H9 (cell line): ENCODE measurements at regions not wholly inside any gene's neighbourhood (a gene's known extent, or its start where the extent isn't known, plus 50 kb on each side); places are given as distances from the start of the nearest gene placed in this dataset.

ENCODE experiments used
- DNase-seq: peaks from one replicate; pipeline ENCODE4 v3.0.0-alpha.2; 2017
- H2AFZ ChIP-seq: one replicate; pipeline ENCODE4 v1.6.1; 2013; ENCODE audit warnings: mild to moderate bottlenecking, low read length, control low read depth, moderate library complexity
- H2AK5ac ChIP-seq: 2 replicates; pipeline ENCODE4 v1.6.1; 2013; ENCODE audit warnings: low read length, control low read depth, mixed read lengths; ENCODE audit not compliant: insufficient read length
- H2BK120ac ChIP-seq: one replicate; pipeline ENCODE4 v1.6.1; 2013; ENCODE audit warnings: low read depth, mild to moderate bottlenecking, low read length, control low read depth, inconsistent platforms; ENCODE audit not compliant: poor library complexity, severe bottlenecking
- H2BK12ac ChIP-seq: 2 replicates; pipeline ENCODE4 v1.6.1; 2013; ENCODE audit warnings: low read length, control low read depth, mixed read lengths, low read depth; ENCODE audit not compliant: insufficient read length
- H2BK15ac ChIP-seq: 2 replicates; pipeline ENCODE4 v1.6.1; 2013; ENCODE audit warnings: low read depth, low read length, control low read depth
- H2BK20ac ChIP-seq: one replicate; pipeline ENCODE4 v1.6.1; 2013; ENCODE audit warnings: low read depth, mild to moderate bottlenecking, low read length, control low read depth, inconsistent platforms; ENCODE audit not compliant: poor library complexity, severe bottlenecking
- H2BK5ac ChIP-seq: 2 replicates; pipeline ENCODE4 v1.6.1; 2013; ENCODE audit warnings: low read length, control low read depth, mixed read lengths; ENCODE audit not compliant: insufficient read length
- H3K14ac ChIP-seq: 2 replicates; pipeline ENCODE4 v1.6.1; 2013; ENCODE audit warnings: low read length, control low read depth; ENCODE audit not compliant: insufficient read depth
- H3K18ac ChIP-seq: 2 replicates; pipeline ENCODE4 v1.6.1; 2013; ENCODE audit warnings: low read depth, mild to moderate bottlenecking, mixed read lengths, low read length, control low read depth; ENCODE audit not compliant: insufficient read length
- H3K23ac ChIP-seq: 2 replicates; pipeline ENCODE4 v1.6.1; 2013; ENCODE audit warnings: low read length, control low read depth, mixed read lengths, low read depth; ENCODE audit not compliant: insufficient read length
- H3K23me2 ChIP-seq: 2 replicates; pipeline ENCODE4 v1.6.1; 2013; ENCODE audit warnings: low read depth, mild to moderate bottlenecking, mixed read lengths, low read length, control low read depth; ENCODE audit not compliant: insufficient read length, poor library complexity, severe bottlenecking
- H3K27ac ChIP-seq: 2 replicates; pipeline ENCODE4 v1.5.1; 2013; ENCODE audit warnings: low read length, control low read depth, mixed read lengths, low read depth; ENCODE audit not compliant: insufficient read length
- H3K27me3 ChIP-seq: 2 replicates; pipeline ENCODE4 v1.6.1; 2013; ENCODE audit warnings: low read length, control low read depth, inconsistent platforms; ENCODE audit not compliant: insufficient read depth
- H3K4ac ChIP-seq: 2 replicates; pipeline ENCODE4 v1.6.1; 2013; ENCODE audit warnings: low read depth, mild to moderate bottlenecking, control low read depth, inconsistent platforms, low read length, moderate library complexity
- H3K4me1 ChIP-seq: 2 replicates; pipeline ENCODE4 v1.6.1; 2013; ENCODE audit warnings: low read length, control low read depth, inconsistent platforms; ENCODE audit not compliant: insufficient read depth
- H3K4me2 ChIP-seq: 2 replicates; pipeline ENCODE4 v1.6.1; 2013; ENCODE audit warnings: low read length, control low read depth, mixed read lengths; ENCODE audit not compliant: insufficient read length, insufficient read depth
- H3K56ac ChIP-seq: 2 replicates; pipeline ENCODE4 v1.6.1; 2013; ENCODE audit warnings: low read depth, mild to moderate bottlenecking, mixed read lengths, low read length, control low read depth; ENCODE audit not compliant: insufficient read length
- H3K79me1 ChIP-seq: 2 replicates; pipeline ENCODE4 v1.6.1; 2013; ENCODE audit warnings: low read depth, mild to moderate bottlenecking, moderate library complexity, low read length, control low read depth, inconsistent platforms; ENCODE audit not compliant: insufficient read depth, poor library complexity, severe bottlenecking
- H3K79me2 ChIP-seq: 2 replicates; pipeline ENCODE4 v1.6.1; 2013; ENCODE audit warnings: low read length, control low read depth, inconsistent platforms; ENCODE audit not compliant: insufficient read depth
- H3K9ac ChIP-seq: 2 replicates; pipeline ENCODE4 v1.6.1; 2013; ENCODE audit warnings: low read length, control low read depth, mixed read lengths; ENCODE audit not compliant: insufficient read length; ENCODE audit errors: extremely low read depth
- H3K9me3 ChIP-seq: one replicate; pipeline ENCODE4 v1.6.1; 2013; ENCODE audit warnings: low read depth, low read length, inconsistent platforms; ENCODE audit not compliant: control insufficient read depth
- H3T11ph ChIP-seq: one replicate; pipeline ENCODE4 v1.6.1; 2013; ENCODE audit warnings: mild to moderate bottlenecking, low read length, control low read depth, inconsistent platforms
- H4K20me1 ChIP-seq: one replicate; pipeline ENCODE4 v1.6.1; 2013; ENCODE audit not compliant: control insufficient read depth, insufficient read length, insufficient read depth
- H4K5ac ChIP-seq: 2 replicates; pipeline ENCODE4 v1.6.1; 2013; ENCODE audit warnings: low read depth, mild to moderate bottlenecking, mixed read lengths, low read length, control low read depth; ENCODE audit not compliant: insufficient read length
- H4K8ac ChIP-seq: replicated peaks from 2 replicates; pipeline ENCODE4 v1.6.1; 2013; ENCODE audit warnings: low read length, control low read depth, mixed read lengths, low read depth; ENCODE audit not compliant: insufficient read length
- H4K91ac ChIP-seq: 2 replicates; pipeline ENCODE4 v1.6.1; 2013; ENCODE audit warnings: low read depth, mild to moderate bottlenecking, moderate library complexity, mixed read lengths, low read length, control low read depth; ENCODE audit not compliant: insufficient read length
- H3K27ac Mint-ChIP-seq, 3 experiments: 2 replicates in 2 of 3; 3 replicates in 1 of 3; pipeline ENCODE4 v1.8.0; 2020 to 2021; ENCODE audit warnings: mixed read lengths in 3 of 3, mild to moderate bottlenecking in 1 of 3, moderate library complexity in 1 of 3
- H3K27me3 Mint-ChIP-seq: 2 replicates; pipeline ENCODE4 v1.8.0; 2021; ENCODE audit warnings: low read depth, mild to moderate bottlenecking, moderate library complexity, mixed read lengths
- H3K36me3 Mint-ChIP-seq, 3 experiments: 2 replicates in 2 of 3; 3 replicates in 1 of 3; pipeline ENCODE4 v1.8.0; 2020 to 2021; ENCODE audit warnings: low read depth in 3 of 3, mixed read lengths in 3 of 3; ENCODE audit not compliant: insufficient read depth in 1 of 3
- H3K4me1 Mint-ChIP-seq, 2 experiments: 2 replicates each; pipeline ENCODE4 v1.8.0; 2020; ENCODE audit warnings: mixed read lengths in 2 of 2
- H3K4me3 Mint-ChIP-seq, 2 experiments: 2 replicates in 1 of 2; 3 replicates in 1 of 2; pipeline ENCODE4 v1.8.0; 2020 to 2021; ENCODE audit warnings: mild to moderate bottlenecking in 2 of 2, mixed read lengths in 2 of 2, moderate library complexity in 1 of 2
- H3K9me3 Mint-ChIP-seq, 2 experiments: 2 replicates in 1 of 2; 3 replicates in 1 of 2; pipeline ENCODE4 v1.8.0; 2020; ENCODE audit warnings: mild to moderate bottlenecking in 2 of 2, mixed read lengths in 2 of 2, moderate library complexity in 1 of 2
- WGBS: extraction: QIAGEN DNeasy Blood & Tissue Kit; methylation state at CpG from one replicate; pipeline ENCODE4 v1.1.7; 2013; ENCODE audit warnings: missing lambda C conversion rate, low lambda C conversion rate, mixed read lengths; ENCODE audit not compliant: insufficient read length; ENCODE audit errors: extremely low coverage; 5-methylcytosine and 5-hydroxymethylcytosine counted together
- TF ChIP-seq, protein P1 (sequence below): fragments of 200-600 bp; sonication (generic); conservative IDR thresholded peaks from 3 replicates; pipeline ENCODE4 v1.8.0; 2021; ENCODE audit warnings: antibody characterized with exemption, mild to moderate bottlenecking

- Histone ChIP-seq H3K23me2 (no peaks in the 10 kb centered on the region), H2BK12ac (no peak overlapping the region), H2BK5ac (no peak overlapping the region), H3K4me2 (no peak overlapping the region), H2AK5ac (no peak overlapping the region), H4K5ac (no peak overlapping the region), H4K91ac (no peak overlapping the region), H3K23ac (no peak overlapping the region), H3K4me1 (no peaks in the 10 kb centered on the region; the same call in 1 of the 2 replicates), H3K18ac (no peak overlapping the region), H2BK120ac (no peak overlapping the region), H3T11ph (no peak overlapping the region), H3K79me1 (no peaks in the 10 kb centered on the region), H4K8ac (no peak overlapping the region), H3K27me3 (no peaks in the 10 kb centered on the region), H3K14ac (peak overlapping the region; percentile 41; the same call in 1 of the 2 replicates), H3K9ac (no peak overlapping the region), H3K4ac (no peak overlapping the region), H3K56ac (no peak overlapping the region), H2AFZ (no peak overlapping the region), H4K20me1 (no peaks in the 10 kb centered on the region), H3K27ac (no peak overlapping the region), H3K9me3 (no peaks in the 10 kb centered on the region), H3K79me2 (no peaks in the 10 kb centered on the region), H2BK20ac (no peak overlapping the region), H2BK15ac (no peak overlapping the region)
- no peaks in the 10 kb centered on the region for H3K36me3 Mint-ChIP-seq
- H3K27ac Mint-ChIP-seq, result peak overlapping the region in 1 of 3 experiments; percentile 80; a peak in 3 of 7 replicates
- WGBS, result no CpG with 5 or more reads among the region's 5 CpGs
- no peaks in the 10 kb centered on the region for H3K9me3 Mint-ChIP-seq
- DNase-seq, result no peak
- TF ChIP-seq, protein P1, sequence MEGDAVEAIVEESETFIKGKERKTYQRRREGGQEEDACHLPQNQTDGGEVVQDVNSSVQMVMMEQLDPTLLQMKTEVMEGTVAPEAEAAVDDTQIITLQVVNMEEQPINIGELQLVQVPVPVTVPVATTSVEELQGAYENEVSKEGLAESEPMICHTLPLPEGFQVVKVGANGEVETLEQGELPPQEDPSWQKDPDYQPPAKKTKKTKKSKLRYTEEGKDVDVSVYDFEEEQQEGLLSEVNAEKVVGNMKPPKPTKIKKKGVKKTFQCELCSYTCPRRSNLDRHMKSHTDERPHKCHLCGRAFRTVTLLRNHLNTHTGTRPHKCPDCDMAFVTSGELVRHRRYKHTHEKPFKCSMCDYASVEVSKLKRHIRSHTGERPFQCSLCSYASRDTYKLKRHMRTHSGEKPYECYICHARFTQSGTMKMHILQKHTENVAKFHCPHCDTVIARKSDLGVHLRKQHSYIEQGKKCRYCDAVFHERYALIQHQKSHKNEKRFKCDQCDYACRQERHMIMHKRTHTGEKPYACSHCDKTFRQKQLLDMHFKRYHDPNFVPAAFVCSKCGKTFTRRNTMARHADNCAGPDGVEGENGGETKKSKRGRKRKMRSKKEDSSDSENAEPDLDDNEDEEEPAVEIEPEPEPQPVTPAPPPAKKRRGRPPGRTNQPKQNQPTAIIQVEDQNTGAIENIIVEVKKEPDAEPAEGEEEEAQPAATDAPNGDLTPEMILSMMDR, result no peak
- H3K27me3 Mint-ChIP-seq, result peaks cover 2% of the 10 kb centered on the region; the same call in 1 of the 2 replicates
- H3K4me3 Mint-ChIP-seq, result no peak overlapping the region
- H3K4me1 Mint-ChIP-seq, result peaks cover 19 to 26% of the 10 kb centered on the region in 2 experiments
Measured at GRCh38 chr3:56986347-56986746, 74.1 kb upstream of the SPATA12 start.
